ENCODE measurements at regions not wholly inside any gene's neighbourhood (a gene's known extent, or its start where the extent isn't known, plus 50 kb on each side); places are given as distances from the start of the nearest gene placed in this dataset.

DNA sequence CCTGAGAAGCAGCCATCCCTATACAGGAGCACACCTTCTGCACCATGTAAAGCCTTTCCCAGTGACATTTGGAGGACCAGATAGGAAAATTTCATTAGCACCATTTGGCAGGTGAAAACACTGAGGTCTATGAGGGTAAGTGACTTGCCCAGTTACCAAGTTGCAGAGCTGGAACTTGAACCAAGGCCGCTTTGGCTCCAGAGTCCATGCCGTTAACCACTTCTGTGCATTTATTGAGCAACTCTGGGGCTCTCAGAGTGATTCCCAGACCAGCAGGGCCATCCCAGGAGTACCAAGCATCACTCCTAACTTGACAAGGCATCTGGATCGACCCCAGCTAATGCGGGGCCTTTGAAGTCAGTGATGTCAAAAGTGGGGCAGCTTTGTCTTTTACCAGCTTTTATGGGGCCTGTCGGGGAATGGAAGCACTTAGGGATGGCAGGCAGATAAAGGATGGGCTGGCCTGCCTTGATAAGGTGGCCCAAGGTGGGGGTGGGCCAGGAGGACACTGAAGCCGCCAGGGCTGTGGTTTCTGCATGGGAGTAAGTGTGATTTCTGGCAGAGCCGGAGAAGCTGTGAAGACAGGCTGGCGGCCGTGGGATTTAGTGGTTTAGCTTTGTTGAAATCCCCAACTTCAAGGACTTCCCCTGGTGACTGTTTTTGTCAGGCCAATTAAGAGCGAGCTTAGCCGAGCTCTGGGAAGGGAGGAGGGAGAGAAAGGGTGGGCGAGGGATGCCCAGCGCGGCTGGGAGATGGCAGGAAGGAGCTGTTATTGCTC, 127.3 kb downstream of the MACROH2A1 start:
- no peak for TF ChIP-seq POLR2A (IDR thresholded peaks at IDR 0.05)
- TF ChIP-seq, protein P1, sequence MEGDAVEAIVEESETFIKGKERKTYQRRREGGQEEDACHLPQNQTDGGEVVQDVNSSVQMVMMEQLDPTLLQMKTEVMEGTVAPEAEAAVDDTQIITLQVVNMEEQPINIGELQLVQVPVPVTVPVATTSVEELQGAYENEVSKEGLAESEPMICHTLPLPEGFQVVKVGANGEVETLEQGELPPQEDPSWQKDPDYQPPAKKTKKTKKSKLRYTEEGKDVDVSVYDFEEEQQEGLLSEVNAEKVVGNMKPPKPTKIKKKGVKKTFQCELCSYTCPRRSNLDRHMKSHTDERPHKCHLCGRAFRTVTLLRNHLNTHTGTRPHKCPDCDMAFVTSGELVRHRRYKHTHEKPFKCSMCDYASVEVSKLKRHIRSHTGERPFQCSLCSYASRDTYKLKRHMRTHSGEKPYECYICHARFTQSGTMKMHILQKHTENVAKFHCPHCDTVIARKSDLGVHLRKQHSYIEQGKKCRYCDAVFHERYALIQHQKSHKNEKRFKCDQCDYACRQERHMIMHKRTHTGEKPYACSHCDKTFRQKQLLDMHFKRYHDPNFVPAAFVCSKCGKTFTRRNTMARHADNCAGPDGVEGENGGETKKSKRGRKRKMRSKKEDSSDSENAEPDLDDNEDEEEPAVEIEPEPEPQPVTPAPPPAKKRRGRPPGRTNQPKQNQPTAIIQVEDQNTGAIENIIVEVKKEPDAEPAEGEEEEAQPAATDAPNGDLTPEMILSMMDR (IDR thresholded peaks at IDR 0.05) = no peak
